NB4 (cell line): ENCODE measurements at regions not wholly inside any gene's neighbourhood (a gene's known extent, or its start where the extent isn't known, plus 50 kb on each side); places are given as distances from the start of the nearest gene placed in this dataset.

Experiments
- MAX ChIP-seq: IDR thresholded peaks from 2 replicates; pipeline ENCODE4 v1.6.1; 2011; ENCODE audit warnings: low read depth, low read length
- MYC ChIP-seq: IDR thresholded peaks from 2 replicates; pipeline ENCODE4 v1.6.1; 2011; ENCODE audit warnings: low read depth, low read length
- POLR2A ChIP-seq: IDR thresholded peaks from 2 replicates; pipeline ENCODE4 v1.6.1; 2011; ENCODE audit warnings: mild to moderate bottlenecking; ENCODE audit not compliant: insufficient read length; ENCODE audit errors: extremely low read depth
- TF ChIP-seq, protein P1 (sequence below): IDR thresholded peaks from one replicate; pipeline ENCODE4 v1.5.1; 2012; ENCODE audit warnings: low read depth, low read length

GRCh38 chr2:129721846-129722245 is 257.6 kb upstream of the RAB6C start:
- TF ChIP-seq, protein P1, sequence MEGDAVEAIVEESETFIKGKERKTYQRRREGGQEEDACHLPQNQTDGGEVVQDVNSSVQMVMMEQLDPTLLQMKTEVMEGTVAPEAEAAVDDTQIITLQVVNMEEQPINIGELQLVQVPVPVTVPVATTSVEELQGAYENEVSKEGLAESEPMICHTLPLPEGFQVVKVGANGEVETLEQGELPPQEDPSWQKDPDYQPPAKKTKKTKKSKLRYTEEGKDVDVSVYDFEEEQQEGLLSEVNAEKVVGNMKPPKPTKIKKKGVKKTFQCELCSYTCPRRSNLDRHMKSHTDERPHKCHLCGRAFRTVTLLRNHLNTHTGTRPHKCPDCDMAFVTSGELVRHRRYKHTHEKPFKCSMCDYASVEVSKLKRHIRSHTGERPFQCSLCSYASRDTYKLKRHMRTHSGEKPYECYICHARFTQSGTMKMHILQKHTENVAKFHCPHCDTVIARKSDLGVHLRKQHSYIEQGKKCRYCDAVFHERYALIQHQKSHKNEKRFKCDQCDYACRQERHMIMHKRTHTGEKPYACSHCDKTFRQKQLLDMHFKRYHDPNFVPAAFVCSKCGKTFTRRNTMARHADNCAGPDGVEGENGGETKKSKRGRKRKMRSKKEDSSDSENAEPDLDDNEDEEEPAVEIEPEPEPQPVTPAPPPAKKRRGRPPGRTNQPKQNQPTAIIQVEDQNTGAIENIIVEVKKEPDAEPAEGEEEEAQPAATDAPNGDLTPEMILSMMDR: no peak
- TF ChIP-seq POLR2A: no peak
- no peak for TF ChIP-seq MAX
- no peak for TF ChIP-seq MYC
